Stimulated activated CD4-positive, alpha-beta T cell treated with anti-CD3 and anti-CD28 coated beads, Interleukin-4, amount 100 ng/mL, for 24 hours (primary cell): ENCODE measurements at regions not wholly inside any gene's neighbourhood (a gene's known extent, or its start where the extent isn't known, plus 50 kb on each side); places are given as distances from the start of the nearest gene placed in this dataset.
"Not testable (repeated sequence)": the region's sequence is repeated elsewhere in the genome, so short reads cannot be mapped to it uniquely, and the experiment has no call there.

Experiments
- DNase-seq: peaks from one replicate; pipeline ENCODE4 v3.0.0-alpha.2; 2020

- DNase-seq: no peak
These were observed 280.4 kb downstream of the KLF13 start for GRCh38 chr15:31606931-31607497.

DNA sequence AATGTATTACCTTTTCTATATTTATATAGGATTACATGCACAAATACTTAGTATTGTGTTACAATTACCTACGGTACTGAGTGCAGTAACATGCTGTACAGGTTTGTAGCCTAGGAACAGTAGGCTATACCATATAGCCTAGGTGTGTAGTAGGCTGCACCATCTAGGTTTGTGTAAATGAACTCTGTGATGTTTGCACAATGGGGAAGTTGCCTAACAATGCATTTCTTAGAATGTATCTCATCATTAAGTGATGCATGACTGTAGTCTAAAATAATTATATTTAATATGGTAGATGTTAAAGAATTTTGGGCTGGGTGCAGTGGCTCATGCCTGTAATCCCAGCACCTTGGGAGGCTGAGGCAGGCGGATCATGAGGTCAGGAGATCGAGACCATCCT lies 281.0 kb downstream of the KLF13 start:
- no peak for DNase-seq

GRCh38 chr15:31609258-31609681 lies 282.6 kb downstream of the KLF13 start:
- DNase-seq: no peak

- DNase-seq: no peak
These were observed 283.3 kb downstream of the KLF13 start for GRCh38 chr15:31609906-31610305.

- DNase-seq: no peak
These were observed 289.2 kb downstream of the KLF13 start for GRCh38 chr15:31615643-31616415.

- DNase-seq: not testable (repeated sequence)
These were observed 296.7 kb downstream of the KLF13 start for GRCh38 chr15:31623297-31623696.

- not testable (repeated sequence) for DNase-seq
These were observed 297.5 kb downstream of the KLF13 start for GRCh38 chr15:31624115-31624514.

DNA sequence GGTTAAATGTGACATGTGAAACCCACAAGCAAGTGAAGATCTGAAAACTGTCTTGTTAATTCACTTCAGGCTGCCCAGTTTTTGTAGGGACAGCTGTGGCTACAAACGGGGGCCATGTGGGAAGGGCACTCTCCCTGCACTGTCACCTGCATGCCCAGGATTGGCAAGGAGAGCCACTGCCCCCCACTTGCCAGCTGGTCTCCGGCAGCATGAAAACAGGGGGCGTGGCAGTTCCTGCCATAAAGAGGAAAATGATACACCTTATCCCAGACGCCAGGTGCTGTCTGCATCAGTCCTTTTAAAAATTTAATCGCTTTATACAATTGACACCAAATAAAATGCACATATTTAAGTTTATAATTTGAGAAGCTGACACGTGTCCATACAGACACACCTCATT lies 309.1 kb downstream of the KLF13 start:
- DNase-seq: not testable (repeated sequence)

GRCh38 chr15:31636911-31637310 lies 310.3 kb downstream of the KLF13 start:
- not testable (repeated sequence) for DNase-seq

DNA sequence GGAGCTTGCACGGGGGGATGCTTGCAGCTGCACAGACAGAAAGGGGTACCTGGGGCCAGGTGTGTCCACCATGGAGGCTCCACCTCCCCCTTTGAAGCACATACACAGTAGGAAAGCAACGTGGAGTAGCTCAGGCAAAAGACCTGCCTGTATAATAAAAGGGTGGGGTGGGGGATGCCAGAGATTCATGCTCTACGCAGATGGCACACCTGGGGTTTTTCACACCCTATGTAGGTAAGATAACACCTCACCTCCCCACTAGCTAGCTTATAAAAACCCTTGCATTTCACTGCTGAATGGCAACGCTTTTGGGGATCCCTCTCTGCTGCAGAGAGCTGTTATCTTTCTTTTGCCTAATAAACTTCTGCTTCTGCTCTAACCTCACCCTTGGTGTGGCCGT lies 317.3 kb downstream of the KLF13 start:
- not testable (repeated sequence) for DNase-seq

DNA sequence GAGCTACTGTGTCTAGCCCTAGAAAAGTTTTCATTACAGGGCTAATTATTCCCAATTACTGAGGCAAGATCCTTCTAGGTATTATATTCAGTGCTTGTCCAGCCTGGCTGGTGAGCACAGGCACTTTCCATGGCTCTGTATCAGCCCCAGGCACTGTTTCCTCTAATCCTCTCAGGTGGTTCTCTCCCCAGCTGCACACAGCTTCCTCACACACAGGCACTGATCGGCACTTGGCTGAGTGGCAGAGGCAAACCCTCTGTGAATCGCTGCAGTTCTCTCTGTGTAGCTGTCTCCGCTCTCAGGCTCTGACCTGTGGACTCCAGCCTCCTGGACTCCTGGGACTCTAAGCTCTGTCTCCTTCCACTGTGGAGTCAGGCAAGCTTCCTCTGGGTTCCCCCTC lies 318.1 kb downstream of the KLF13 start:
- not testable (repeated sequence) for DNase-seq

GRCh38 chr15:31647337-31647826 lies 320.7 kb downstream of the KLF13 start:
- not testable (repeated sequence) for DNase-seq

GRCh38 chr15:31649634-31650033 lies 323.0 kb downstream of the KLF13 start:
- not testable (repeated sequence) for DNase-seq

DNA sequence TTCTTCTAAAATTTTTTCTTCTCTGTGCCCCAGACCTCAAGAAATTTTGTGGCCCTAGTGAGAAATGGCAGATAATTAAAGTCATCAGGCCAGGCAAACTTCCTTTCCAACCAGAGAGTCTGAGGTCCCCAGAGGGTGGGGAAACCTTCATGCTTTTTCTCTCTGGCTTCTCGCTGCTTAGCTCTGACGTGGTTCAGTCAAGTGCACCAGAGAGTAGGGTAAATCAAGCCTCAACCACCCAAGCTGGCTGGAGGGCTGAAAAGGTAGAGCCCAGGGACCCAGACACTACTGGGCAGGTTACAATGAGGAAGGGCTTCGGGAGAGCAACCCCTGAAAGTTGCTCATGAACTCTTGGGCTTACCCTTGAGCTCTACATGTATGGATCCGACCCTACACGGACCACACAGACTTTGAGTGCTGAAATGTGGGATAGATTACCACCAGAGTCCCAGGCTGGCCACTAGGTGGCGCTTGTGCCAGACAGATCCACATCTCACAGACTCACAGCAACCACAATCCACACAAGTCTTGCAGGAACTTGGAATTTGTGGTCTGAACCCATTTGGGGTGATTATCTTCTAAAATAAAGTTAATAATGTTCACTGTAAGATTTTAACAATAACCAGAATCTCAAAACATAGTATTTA lies 323.5 kb downstream of the KLF13 start:
- peak; percentile 44 for DNase-seq

DNA sequence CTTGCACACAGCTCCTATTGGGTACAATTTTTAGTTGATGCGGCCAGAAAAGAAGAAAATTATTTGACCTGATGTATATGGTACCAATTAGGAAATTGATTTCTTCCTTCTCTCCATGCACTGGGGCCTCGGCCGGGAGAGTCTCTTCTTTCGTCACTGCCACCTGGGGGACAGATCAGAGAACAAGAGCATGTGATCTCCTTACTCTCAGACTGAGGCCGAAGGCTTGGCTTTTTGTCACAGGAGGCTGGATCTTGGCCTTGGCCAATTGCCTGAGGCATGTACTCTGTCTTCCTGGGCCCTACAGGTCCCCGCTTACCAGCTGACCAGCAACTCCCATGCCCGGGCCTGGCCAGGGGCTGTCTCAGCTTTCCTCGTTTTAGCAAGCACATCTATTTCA lies 330.3 kb downstream of the KLF13 start:
- DNase-seq: not testable (repeated sequence)

DNA sequence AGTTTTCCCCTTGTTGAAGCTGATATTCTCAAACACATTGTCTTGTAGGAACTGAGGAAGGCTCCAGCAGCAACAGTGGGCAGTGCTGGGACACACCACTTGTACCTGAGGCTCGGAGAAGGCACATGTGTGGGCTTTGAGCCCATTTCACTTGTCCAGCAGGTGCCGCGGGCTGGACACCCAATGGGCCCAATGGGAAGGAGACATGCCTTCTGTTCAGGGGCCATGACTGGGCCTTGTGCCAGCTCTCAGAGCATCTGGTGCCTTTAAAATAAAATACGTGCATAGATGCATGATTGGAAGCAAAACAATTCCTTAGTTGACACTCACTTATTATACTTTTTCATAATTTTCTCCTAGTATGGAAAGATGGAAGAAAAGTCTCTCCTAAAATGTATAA lies 334.2 kb downstream of the KLF13 start:
- DNase-seq: no peak

DNA sequence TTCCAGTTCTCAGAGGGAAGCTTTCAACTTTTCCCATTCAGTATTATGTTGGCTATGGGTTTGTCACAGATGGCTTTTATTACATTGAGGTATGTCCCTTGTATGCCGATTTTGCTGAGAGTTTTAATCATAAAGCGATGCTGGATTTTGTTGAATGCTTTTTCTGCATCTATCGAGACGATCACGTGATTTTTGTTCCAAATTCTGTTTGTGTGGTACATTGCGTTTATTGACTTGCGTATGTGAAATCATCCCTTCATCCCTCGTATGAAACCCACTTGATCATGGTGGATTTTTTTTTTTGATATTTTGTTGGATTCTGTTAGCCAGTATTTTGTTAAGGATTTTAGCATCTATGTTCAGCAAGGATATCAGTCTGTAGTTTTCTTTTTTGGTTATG lies 339.1 kb downstream of the KLF13 start:
- DNase-seq: not testable (repeated sequence)

DNA sequence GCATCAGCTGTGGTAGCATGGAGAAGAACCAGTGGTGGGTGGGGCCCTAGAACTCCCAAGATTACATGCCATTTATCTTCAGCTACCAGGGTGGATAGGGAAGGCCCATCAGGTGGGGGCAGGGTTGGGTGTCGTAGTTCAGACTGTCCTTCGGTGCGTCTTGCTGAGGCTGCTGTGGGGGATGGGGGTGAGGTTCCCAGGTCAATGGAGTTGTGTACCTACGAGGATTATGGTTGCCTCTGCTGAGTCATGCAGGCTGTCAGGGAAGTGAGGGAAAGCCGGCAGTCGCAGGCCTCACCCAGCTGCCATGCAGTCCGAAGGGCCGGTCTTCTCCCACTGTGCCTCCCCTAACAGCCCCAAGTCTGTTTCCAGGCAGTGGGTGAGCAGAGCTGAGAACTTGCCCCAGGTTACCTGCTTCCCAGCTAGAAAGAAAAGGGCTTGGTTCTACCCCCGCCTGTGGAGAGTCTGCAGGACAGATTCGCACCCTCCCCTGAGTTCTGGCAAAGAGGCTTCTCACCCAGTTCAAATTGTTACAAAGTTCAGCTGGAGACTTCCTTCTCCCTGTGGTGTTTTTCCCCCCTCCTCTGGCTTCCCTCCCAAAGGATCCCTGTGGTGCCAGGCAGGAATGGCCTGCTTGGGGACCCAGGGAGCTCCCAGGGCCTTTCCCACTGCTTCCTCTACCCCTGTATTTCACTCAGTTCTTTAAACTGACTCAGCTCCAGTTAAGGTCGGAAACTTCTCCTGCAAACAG lies 342.7 kb downstream of the KLF13 start:
- DNase-seq: not testable (repeated sequence)

GRCh38 chr15:31673263-31673662 lies 346.6 kb downstream of the KLF13 start:
- DNase-seq: not testable (repeated sequence)

- not testable (repeated sequence) for DNase-seq
These were observed 348.6 kb upstream of the CHRNA7 start for GRCh38 chr15:31681529-31682259.

GRCh38 chr15:31687088-31687487 lies 343.2 kb upstream of the CHRNA7 start:
- DNase-seq: not testable (repeated sequence)

DNA sequence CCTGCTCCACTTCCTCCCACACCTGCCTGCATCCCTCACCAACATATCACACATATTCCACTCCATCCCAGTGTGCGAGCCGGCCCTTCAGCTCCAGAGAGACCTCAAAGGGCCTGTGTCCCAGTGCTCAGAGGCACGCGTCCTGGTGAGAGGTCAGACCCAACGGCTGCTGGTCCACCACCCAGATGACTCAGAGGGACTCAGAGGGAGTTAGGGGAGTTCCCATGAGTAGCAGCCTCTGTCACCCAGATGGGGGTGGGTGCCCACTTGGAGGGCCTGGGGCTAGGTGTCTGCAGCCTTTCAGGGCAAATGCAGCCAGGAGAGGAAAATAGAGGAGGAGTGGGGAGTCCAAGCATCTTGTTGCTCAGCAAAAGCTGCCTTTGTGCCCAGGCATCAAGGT lies 333.8 kb upstream of the CHRNA7 start:
- DNase-seq: not testable (repeated sequence)
